ENCODE measurements at regions not wholly inside any gene's neighbourhood (a gene's known extent, or its start where the extent isn't known, plus 50 kb on each side); places are given as distances from the start of the nearest gene placed in this dataset.

- TF ChIP-seq CTCF (IDR thresholded peaks at IDR 0.05) (no peak), POLR2A (IDR thresholded peaks at IDR 0.05) (no peak)
These were observed 107.1 kb downstream of the NIBAN1 start for GRCh38 chr1:184866991-184867788.
